ENCODE measurements at regions not wholly inside any gene's neighbourhood (a gene's known extent, or its start where the extent isn't known, plus 50 kb on each side); places are given as distances from the start of the nearest gene placed in this dataset.
A peak's percentile ranks its signal among the peaks of the same experiment; 100 is the strongest.
"Not testable (repeated sequence)": the region's sequence is repeated elsewhere in the genome, so short reads cannot be mapped to it uniquely, and the experiment has no call there.

DNA sequence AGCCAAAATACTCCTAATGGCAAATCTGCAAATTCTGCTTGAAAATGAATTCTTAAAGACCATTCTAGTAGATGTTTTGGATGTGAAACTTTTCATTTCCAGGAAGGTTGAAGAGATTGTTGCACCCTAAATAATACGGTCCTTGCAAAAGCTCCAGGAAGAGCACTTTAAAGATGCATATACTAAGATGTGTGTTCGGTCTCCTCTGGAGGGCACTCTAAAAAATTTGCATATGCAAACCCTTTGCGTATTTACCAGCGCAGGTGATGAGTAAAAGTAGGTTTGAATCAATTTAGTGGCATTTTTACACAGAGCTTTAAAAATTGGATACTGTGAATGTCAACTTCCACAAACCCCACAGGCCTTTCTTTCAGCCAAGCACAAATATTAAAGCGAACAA lies 378.1 kb upstream of the SORCS1 start:
- DNase-seq (ENCODE audit: low read depth): no peak

DNA sequence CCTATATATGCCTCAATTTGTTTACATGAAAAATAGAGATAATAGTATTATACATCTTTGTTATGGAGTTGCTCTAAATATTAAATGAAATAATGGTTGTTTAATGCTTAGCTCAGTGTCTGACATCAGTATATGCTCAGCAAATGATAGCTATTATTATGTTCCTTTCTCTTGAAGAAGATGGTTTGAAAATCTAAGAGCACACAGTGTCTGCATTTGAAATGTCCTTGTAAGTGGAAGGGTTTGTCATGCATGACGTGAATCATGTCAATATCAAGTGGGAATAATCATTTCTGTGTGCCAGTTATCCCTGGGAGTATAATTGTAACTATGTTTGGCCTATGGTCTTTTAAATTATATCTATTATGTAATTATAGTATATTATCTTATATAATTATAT lies 377.5 kb upstream of the SORCS1 start:
- no peak for DNase-seq (ENCODE audit: low read depth)

DNA sequence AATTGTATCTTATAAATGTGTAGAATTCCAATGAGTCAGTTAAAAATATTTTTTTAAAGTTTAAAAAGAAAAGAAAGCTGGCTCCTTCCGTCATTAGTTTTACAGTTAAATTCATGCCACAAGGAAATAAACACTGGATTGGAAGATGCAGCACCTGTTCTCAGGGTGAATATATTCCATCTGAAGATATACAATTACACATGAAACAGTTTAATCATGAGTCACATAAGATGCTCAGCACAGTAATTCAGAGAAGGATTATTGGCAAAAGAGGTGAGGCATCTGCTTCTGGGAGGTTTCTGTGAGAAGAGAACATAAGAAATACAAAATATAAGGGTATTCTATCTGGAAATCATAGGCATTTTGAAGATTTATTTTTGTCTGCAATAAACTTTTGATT lies 376.5 kb upstream of the SORCS1 start:
- no peak for DNase-seq (ENCODE audit: low read depth)

- no peak for DNase-seq (ENCODE audit: low read depth)
Measured at GRCh38 chr10:107529350-107529749, 364.8 kb upstream of the SORCS1 start.

GRCh38 chr10:107520348-107520747 lies 355.8 kb upstream of the SORCS1 start:
- no peak for DNase-seq (ENCODE audit: low read depth)

DNA sequence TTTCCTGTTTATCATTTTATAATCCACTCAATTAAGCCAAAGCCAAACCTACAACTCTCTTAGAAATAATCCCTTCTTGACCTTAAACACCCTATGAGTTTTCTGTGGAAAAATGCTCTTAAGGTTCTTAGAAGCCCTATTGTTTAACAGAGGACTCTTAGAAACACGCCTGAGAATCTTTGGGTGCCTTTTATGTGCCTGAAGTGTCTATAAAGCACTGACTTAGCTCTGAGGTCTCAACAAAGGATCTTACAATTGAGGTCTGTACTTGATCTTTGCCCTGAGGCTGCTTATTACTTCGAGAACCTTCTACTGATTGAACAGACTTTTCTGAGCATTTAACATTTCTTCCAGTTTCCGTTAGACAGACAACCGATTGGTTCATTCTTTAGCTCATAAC lies 353.3 kb upstream of the SORCS1 start:
- DNase-seq (ENCODE audit: low read depth): no peak

DNA sequence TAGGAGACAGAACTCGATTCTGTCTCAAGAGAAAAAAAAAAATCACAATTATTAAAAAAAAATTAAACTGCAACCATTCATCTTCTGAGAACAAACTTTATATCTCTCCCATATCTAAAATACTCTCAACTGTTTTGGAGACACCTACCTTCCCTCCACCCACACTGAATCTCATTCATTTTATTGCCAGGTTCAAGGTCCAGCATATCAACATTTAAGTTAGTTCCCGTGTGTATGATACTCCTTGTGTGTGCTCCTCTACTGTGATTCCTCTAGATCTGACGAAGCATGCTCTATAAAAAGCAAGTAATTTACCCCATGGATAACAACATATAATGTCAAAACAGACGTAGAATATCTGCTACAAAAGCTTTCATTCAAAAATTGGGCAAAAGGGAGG lies 351.8 kb upstream of the SORCS1 start:
- no peak for DNase-seq (ENCODE audit: low read depth)

GRCh38 chr10:107504011-107504410 lies 339.5 kb upstream of the SORCS1 start:
- DNase-seq (ENCODE audit: low read depth): not testable (repeated sequence)

GRCh38 chr10:107502229-107502985 lies 337.9 kb upstream of the SORCS1 start:
- no peak for DNase-seq (ENCODE audit: low read depth)

- no peak for DNase-seq (ENCODE audit: low read depth)
Measured at GRCh38 chr10:107498983-107499382, 334.5 kb upstream of the SORCS1 start.

DNA sequence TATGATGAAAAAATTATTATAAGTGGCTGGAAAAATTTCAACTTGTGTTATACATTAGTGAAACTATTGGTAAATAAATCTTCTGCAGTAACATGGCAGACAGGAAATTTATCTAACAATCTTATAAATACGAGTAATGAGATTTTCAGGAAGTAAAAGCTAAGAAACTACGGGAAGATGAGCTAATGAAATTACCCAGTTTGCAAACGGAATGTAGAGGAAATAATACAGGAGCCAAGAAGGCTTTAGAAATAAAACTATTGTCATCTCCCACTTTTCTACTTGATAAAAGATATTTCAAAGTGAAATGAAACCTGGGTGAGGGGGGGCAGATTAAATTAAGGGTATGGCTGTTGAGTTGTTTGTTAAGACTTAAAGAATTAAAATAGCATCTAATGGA lies 332.5 kb upstream of the SORCS1 start:
- DNase-seq (ENCODE audit: low read depth): no peak

DNA sequence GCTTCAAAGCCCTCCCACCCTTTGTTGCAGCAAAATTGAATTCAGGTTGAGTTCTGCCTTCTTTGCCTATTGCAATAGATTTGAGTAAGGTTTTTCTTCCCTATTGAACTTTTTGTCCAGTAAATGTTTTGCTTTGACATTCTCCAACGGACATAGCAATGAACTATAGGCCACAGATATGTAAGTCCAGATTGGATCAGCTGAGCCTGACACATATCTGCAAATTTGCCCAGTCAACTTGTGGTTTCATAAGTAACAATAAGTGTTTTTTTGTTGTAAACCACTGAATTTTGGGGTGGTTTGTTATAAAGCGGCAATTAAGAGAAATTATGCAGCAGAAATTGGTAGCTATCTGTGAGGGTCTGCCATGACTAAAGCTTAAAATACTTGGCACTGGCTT lies 332.1 kb upstream of the SORCS1 start:
- DNase-seq (ENCODE audit: low read depth): peak; percentile 13

- DNase-seq (ENCODE audit: low read depth): no peak
Measured at GRCh38 chr10:107492389-107492788, 327.9 kb upstream of the SORCS1 start.

GRCh38 chr10:107490389-107490788 lies 325.9 kb upstream of the SORCS1 start:
- no peak for DNase-seq (ENCODE audit: low read depth)

- peak; percentile 1 for DNase-seq (ENCODE audit: low read depth)
Measured at GRCh38 chr10:107487284-107487683, 322.8 kb upstream of the SORCS1 start.

DNA sequence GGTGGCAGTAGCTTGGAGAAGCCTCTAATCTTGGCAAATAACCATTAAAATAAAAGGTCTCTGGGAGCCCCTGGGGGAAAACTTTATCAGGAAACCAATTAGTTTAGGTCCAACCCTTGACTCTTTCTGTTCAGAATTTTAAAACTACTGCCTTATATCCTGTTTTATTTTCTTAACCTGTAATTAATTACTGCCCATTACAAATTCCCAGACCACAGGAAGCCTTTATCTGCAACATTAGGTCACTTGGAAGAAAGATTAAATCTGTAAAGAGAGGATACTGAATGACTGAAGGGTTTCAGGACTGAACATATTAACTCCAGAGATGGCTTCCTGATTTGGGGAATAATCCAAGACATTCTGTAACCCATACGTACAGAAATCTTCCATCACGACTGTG lies 320.5 kb upstream of the SORCS1 start:
- DNase-seq (ENCODE audit: low read depth): no peak

- DNase-seq (ENCODE audit: low read depth): no peak
Measured at GRCh38 chr10:107481881-107482280, 317.4 kb upstream of the SORCS1 start.

- DNase-seq (ENCODE audit: low read depth): no peak
Measured at GRCh38 chr10:107481224-107481623, 316.7 kb upstream of the SORCS1 start.

DNA sequence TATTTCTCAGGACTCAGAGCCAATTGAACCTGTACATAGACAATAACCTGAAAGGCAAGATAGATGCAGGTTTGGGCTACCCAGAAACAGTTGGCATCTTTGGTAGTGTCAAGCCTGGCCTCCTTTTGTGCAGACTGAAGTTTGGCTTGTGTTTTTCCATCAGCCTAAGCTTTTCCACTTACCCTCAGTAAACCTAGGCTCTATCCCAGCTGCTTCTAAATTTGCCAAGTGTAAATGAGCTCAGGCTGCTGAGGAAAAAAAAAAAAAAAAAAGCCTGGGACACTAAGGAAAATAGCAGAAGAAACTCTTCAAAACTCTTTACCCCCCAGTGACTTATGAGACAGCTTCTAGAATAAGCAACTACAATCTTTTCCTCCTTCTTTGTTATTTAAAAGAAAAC lies 316.3 kb upstream of the SORCS1 start:
- no peak for DNase-seq (ENCODE audit: low read depth)

- DNase-seq (ENCODE audit: low read depth): no peak
Measured at GRCh38 chr10:107477266-107477665, 312.8 kb upstream of the SORCS1 start.

DNA sequence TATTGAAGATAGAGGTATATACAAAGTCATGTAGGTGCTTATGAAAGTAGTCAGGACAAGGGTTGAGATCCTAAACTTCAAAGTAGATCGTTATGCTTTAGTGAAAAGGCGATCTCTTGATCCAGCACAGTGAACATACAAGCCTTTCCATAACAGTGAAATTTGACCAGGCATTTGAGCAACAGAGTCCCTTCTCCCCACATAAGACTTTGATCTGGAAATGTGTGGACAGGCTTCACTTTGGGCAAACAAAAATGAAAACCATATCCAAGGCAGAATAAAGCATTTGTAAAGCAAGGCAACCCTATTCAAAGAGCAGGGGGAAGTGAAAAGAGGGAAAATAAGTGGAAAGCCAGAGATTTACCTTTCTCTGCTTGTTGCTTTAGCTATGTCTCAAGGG lies 311.9 kb upstream of the SORCS1 start:
- DNase-seq (ENCODE audit: low read depth): no peak

- DNase-seq (ENCODE audit: low read depth): no peak
Measured at GRCh38 chr10:107474650-107475049, 310.1 kb upstream of the SORCS1 start.

DNA sequence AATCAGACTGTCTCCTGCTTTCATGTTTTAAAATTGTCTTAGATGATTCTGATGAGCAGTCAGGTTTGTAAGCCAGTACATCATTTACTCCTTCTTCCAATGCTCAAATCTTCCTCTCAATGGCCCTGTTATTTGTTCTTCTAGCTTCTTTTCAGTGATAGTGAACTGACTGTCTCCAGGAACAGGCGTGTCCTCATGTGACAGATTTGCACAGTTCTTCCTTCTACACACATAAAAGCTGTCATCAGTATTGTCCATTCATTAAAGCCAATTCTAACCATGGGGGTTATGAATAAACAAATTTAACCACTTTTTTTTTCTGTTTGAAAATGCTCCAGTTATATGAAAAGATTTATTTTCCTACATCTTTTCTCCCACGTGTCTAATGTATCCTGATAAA lies 308.7 kb upstream of the SORCS1 start:
- no peak for DNase-seq (ENCODE audit: low read depth)

DNA sequence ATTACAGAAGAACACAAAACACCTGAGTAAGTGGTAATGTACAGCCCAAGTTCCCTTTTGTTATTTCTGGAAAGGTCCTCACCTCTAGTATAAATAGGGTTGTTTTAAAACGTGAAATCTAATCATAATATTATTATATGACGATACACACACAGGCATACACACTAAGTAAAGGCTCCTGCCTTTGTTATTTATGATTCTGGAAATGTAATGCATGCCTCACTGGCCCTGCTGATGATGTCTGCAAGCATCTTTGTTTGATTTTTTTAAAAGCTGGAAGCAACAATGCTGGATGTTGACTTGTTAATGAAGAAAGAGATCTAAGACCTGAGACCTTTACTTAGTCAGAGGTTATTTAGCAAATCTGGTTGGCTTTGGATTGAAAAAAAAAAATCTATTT lies 307.4 kb upstream of the SORCS1 start:
- no peak for DNase-seq (ENCODE audit: low read depth)

GRCh38 chr10:107453561-107453960 lies 289.1 kb upstream of the SORCS1 start:
- DNase-seq (ENCODE audit: low read depth): no peak

Data from EH (cell line).